GM12878 (cell line): ENCODE measurements at regions not wholly inside any gene's neighbourhood (a gene's known extent, or its start where the extent isn't known, plus 50 kb on each side); places are given as distances from the start of the nearest gene placed in this dataset.

ENCODE experiments used
- CHD4 ChIP-seq: fragments of 200-600 bp; sonication (generic); IDR thresholded peaks from 2 replicates; pipeline ENCODE4 v1.6.1; 2016; ENCODE audit warnings: mild to moderate bottlenecking
- HDAC6 ChIP-seq: fragments of 200-600 bp; sonication (generic); IDR thresholded peaks from one replicate; pipeline ENCODE4 v1.8.0; 2017; ENCODE audit warnings: antibody characterized with exemption; ENCODE audit not compliant: unreplicated experiment
- HDGF ChIP-seq: fragments of 450-650 bp; IDR thresholded peaks from 2 replicates; pipeline ENCODE4 v1.6.1; 2016; ENCODE audit warnings: antibody characterized with exemption
- NFIC ChIP-seq: IDR thresholded peaks from 2 replicates; pipeline ENCODE4 v1.6.1; 2012; ENCODE audit warnings: low read depth, mild to moderate bottlenecking, inconsistent platforms, low read length, moderate library complexity
- NFYB ChIP-seq: IDR thresholded peaks from 2 replicates; pipeline ENCODE4 v1.6.1; 2011; ENCODE audit warnings: low read depth, mild to moderate bottlenecking, low read length, improper control_type of control experiment, moderate library complexity; ENCODE audit not compliant: insufficient read depth
- NRF1 ChIP-seq: conservative IDR thresholded peaks from 2 replicates; pipeline ENCODE4 v1.6.1; 2011; ENCODE audit warnings: mild to moderate bottlenecking, low read depth, low read length, improper control_type of control experiment
- PML ChIP-seq: IDR thresholded peaks from 2 replicates; pipeline ENCODE4 v1.6.1; 2012; ENCODE audit warnings: low read length, inconsistent platforms
- POLR2A ChIP-seq: IDR thresholded peaks from 2 replicates; pipeline ENCODE4 v1.6.1; 2011; ENCODE audit warnings: low read depth, mild to moderate bottlenecking, low read length
- ZBTB33 ChIP-seq: fragments of 450-650 bp; IDR thresholded peaks from 2 replicates; pipeline ENCODE4 v1.6.1; 2017; ENCODE audit warnings: mild to moderate bottlenecking
- ZNF384 ChIP-seq: IDR thresholded peaks from 2 replicates; pipeline ENCODE4 v1.6.1; 2012; ENCODE audit warnings: low read depth, mild to moderate bottlenecking, low read length, improper control_type of control experiment, borderline replicate concordance
- ZSCAN29 ChIP-seq: fragments of 450-650 bp; IDR thresholded peaks from 2 replicates; pipeline ENCODE4 v1.6.1; 2017; ENCODE audit warnings: mild to moderate bottlenecking, moderate library complexity

DNA sequence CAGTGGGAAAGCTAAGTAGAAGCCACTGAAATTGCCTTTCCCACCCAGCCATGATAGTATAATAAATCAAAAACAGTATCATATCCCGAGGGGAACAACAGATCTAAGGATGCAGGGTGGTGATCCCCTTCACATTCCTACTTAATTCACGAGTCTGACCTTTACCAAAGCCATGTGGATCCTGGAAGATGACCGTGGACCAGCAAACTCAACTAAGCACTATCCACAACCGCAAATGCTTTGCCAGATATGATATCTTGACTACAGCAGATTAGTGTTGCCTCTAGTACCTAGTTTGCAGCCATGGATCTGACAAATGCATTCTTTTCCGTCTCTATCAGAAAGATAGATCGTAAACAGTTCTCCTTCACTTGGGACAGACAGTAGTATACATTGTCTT, 67.3 kb upstream of the IL6 start:
- TF ChIP-seq CHD4 = no peak
- no peak for TF ChIP-seq HDGF
- TF ChIP-seq NFIC = no peak
- no peak for TF ChIP-seq PML
- no peak for TF ChIP-seq NFYB
- no peak for TF ChIP-seq ZNF384
- TF ChIP-seq ZBTB33 = no peak
- no peak for TF ChIP-seq NRF1
- no peak for TF ChIP-seq POLR2A
- TF ChIP-seq ZSCAN29 = no peak
- no peak for TF ChIP-seq HDAC6
